SU-DHL-6 (cell line): ENCODE measurements at regions not wholly inside any gene's neighbourhood (a gene's known extent, or its start where the extent isn't known, plus 50 kb on each side); places are given as distances from the start of the nearest gene placed in this dataset.

ENCODE experiments used
- H2AFZ ChIP-seq: fragments of 200-600 bp; sonication (generic); 2 replicates; pipeline ENCODE4 v1.6.1; 2014; ENCODE audit warnings: low read depth, mild to moderate bottlenecking, moderate library complexity, mixed read lengths, antibody characterized with exemption, low read length; ENCODE audit not compliant: severe bottlenecking
- H3F3A ChIP-seq: fragments of 200-600 bp; shearing (Covaris generic); 2 replicates; pipeline ENCODE4 v1.6.0; 2016; ENCODE audit warnings: antibody characterized with exemption, mild to moderate bottlenecking; ENCODE audit not compliant: insufficient read depth
- H3K27ac ChIP-seq: fragments of 200-600 bp; sonication (generic); 2 replicates; pipeline ENCODE4 v1.5.1; 2016; ENCODE audit warnings: low read depth, mild to moderate bottlenecking, low read length, moderate library complexity, mixed read lengths
- H3K27me3 ChIP-seq: fragments of 200-600 bp; sonication (generic), shearing (Covaris generic); 2 replicates; pipeline ENCODE4 v1.6.0; 2014; ENCODE audit warnings: mild to moderate bottlenecking, low read length
- H3K36me3 ChIP-seq: fragments of 200-600 bp; sonication (generic); 2 replicates; pipeline ENCODE4 v1.6.1; 2014; ENCODE audit warnings: mild to moderate bottlenecking, low read length, mixed read lengths
- H3K4me2 ChIP-seq: fragments of 300-600, 200-600 bp; shearing (Covaris generic), sonication (generic); 2 replicates; pipeline ENCODE4 v1.6.0; 2014; ENCODE audit warnings: low read length, low read depth, mild to moderate bottlenecking; ENCODE audit not compliant: poor library complexity, severe bottlenecking
- H3K4me3 ChIP-seq: fragments of 200-600 bp; sonication (generic); 2 replicates; pipeline ENCODE4 v1.5.1; 2014; ENCODE audit warnings: antibody characterized with exemption, low read length, mild to moderate bottlenecking, mixed read lengths; ENCODE audit not compliant: insufficient read depth, poor library complexity, severe bottlenecking
- H3K79me2 ChIP-seq: fragments of 200-600 bp; sonication (generic); 2 replicates; pipeline ENCODE4 v1.6.1; 2014; ENCODE audit warnings: mild to moderate bottlenecking, low read length, moderate library complexity; ENCODE audit not compliant: insufficient read depth
- H3K9ac ChIP-seq: fragments of 200-600 bp; sonication (generic); 2 replicates; pipeline ENCODE4 v1.7.0; 2014; ENCODE audit warnings: mild to moderate bottlenecking, low read length
- H3K9me2 ChIP-seq: fragments of 200-600 bp; sonication (generic); replicated peaks from 2 replicates; pipeline ENCODE4 v1.6.1; 2014; ENCODE audit warnings: low read length; ENCODE audit not compliant: insufficient read depth
- H3K9me3 ChIP-seq: fragments of 200-600 bp; sonication (generic); 2 replicates; pipeline ENCODE4 v1.6.1; 2014; ENCODE audit warnings: low read length, mixed read lengths; ENCODE audit not compliant: insufficient read depth
- H4K20me1 ChIP-seq: fragments of 200-600 bp; sonication (generic); 2 replicates; pipeline ENCODE4 v1.6.1; 2014; ENCODE audit warnings: low read depth, mild to moderate bottlenecking, antibody characterized with exemption, low read length, moderate library complexity, mixed read lengths
- CTCF ChIP-seq: fragments of 200-600 bp; sonication (generic); IDR thresholded peaks from one replicate; pipeline ENCODE4 v1.5.1; 2017; ENCODE audit warnings: antibody characterized with exemption, mild to moderate bottlenecking, low read length, moderate library complexity; ENCODE audit not compliant: insufficient read depth, poor library complexity, severe bottlenecking
- EZH2phosphoT487 ChIP-seq: fragments of 200-600 bp; sonication (generic), shearing (Covaris generic); conservative IDR thresholded peaks from 2 replicates; pipeline ENCODE4 v1.6.1; 2018; ENCODE audit warnings: mild to moderate bottlenecking, antibody characterized with exemption, low read length, moderate library complexity, mixed read lengths

GRCh38 chr2:43003702-43004101 is 211.3 kb upstream of the HAAO start:
- no peak overlapping the region for H3K4me3 ChIP-seq
- no peak for TF ChIP-seq CTCF
- TF ChIP-seq EZH2phosphoT487, result no peak
- H3K36me3 ChIP-seq, result no peaks in the 10 kb centered on the region
- no peak overlapping the region for H3K9ac ChIP-seq
- no peaks in the 10 kb centered on the region for H3K79me2 ChIP-seq
- H3K27ac ChIP-seq, result no peak overlapping the region
- H3K27me3 ChIP-seq, result no peaks in the 10 kb centered on the region
- H2AFZ ChIP-seq, result no peak overlapping the region
- no peaks in the 10 kb centered on the region for H4K20me1 ChIP-seq
- H3K4me2 ChIP-seq, result no peak overlapping the region
- H3F3A ChIP-seq, result no peaks in the 10 kb centered on the region
- no peaks in the 10 kb centered on the region for H3K9me2 ChIP-seq
- no peaks in the 10 kb centered on the region for H3K9me3 ChIP-seq

- Histone ChIP-seq H3K9me3 (no peaks in the 10 kb centered on the region), H3K27ac (no peak overlapping the region), H3K4me2 (no peak overlapping the region), H3K9ac (no peak overlapping the region), H3K79me2 (no peaks in the 10 kb centered on the region), H3K36me3 (no peaks in the 10 kb centered on the region), H3F3A (no peaks in the 10 kb centered on the region), H3K27me3 (no peaks in the 10 kb centered on the region), H3K9me2 (no peaks in the 10 kb centered on the region), H2AFZ (no peak overlapping the region), H4K20me1 (no peaks in the 10 kb centered on the region), H3K4me3 (no peak overlapping the region)
- TF ChIP-seq CTCF (no peak), EZH2phosphoT487 (no peak)
Measured at GRCh38 chr2:43001787-43002468, 209.5 kb upstream of the HAAO start.

- Histone ChIP-seq H3K9me3 (0 out of 2 replicates have a peak, but pooled peaks cover under 1% of the 10 kb centered on the region), H3K9me2 (no peaks in the 10 kb centered on the region), H3K36me3 (no peaks in the 10 kb centered on the region), H3K4me2 (no peak overlapping the region), H3K79me2 (no peaks in the 10 kb centered on the region), H2AFZ (no peak overlapping the region), H3K27me3 (no peaks in the 10 kb centered on the region), H3K9ac (no peak overlapping the region), H3F3A (no peaks in the 10 kb centered on the region), H4K20me1 (no peaks in the 10 kb centered on the region), H3K27ac (no peak overlapping the region), H3K4me3 (no peak overlapping the region)
- no peak for TF ChIP-seq CTCF
- no peak for TF ChIP-seq EZH2phosphoT487
Measured at GRCh38 chr2:43001055-43001378, 208.6 kb upstream of the HAAO start.
